ENCODE measurements at regions not wholly inside any gene's neighbourhood (a gene's known extent, or its start where the extent isn't known, plus 50 kb on each side); places are given as distances from the start of the nearest gene placed in this dataset.
A peak's percentile ranks its signal among the peaks of the same experiment; 100 is the strongest.

DNA sequence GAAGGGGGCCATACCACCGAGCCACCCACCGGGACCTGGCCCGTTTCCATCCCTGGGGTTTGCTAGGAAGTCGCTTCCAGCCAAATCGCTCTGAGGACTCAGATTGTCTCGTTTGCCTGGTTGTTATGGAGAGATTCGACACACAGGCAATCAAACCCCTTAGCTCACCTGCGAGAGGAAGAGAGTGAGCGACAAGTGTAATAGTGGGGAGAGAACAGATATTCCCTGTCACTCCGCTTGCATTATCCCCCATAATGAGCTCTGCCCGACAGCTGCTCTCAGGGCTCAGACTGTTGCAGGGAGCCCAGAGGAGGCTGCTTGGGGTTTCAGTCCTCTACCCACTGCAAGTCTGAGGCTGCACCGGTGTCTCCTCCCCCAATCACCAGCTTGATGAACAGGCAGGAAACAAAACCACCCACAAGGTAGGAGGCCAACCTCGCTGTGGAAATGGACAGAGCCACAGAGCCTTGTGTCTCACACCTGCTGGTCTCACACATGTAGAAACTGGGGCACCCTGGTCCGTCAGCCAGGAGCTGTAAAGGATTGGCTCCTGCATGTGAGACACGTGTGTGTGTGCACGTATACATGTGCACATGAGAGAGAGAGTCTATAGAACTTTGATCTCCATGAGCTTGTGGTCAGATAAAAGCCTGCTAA, 351.1 kb downstream of the BUD13 start:
- Mint-ChIP-seq H3K9me3 (peaks cover 8% of the 10 kb centered on the region), H3K4me3 (no peak overlapping the region)

DNA sequence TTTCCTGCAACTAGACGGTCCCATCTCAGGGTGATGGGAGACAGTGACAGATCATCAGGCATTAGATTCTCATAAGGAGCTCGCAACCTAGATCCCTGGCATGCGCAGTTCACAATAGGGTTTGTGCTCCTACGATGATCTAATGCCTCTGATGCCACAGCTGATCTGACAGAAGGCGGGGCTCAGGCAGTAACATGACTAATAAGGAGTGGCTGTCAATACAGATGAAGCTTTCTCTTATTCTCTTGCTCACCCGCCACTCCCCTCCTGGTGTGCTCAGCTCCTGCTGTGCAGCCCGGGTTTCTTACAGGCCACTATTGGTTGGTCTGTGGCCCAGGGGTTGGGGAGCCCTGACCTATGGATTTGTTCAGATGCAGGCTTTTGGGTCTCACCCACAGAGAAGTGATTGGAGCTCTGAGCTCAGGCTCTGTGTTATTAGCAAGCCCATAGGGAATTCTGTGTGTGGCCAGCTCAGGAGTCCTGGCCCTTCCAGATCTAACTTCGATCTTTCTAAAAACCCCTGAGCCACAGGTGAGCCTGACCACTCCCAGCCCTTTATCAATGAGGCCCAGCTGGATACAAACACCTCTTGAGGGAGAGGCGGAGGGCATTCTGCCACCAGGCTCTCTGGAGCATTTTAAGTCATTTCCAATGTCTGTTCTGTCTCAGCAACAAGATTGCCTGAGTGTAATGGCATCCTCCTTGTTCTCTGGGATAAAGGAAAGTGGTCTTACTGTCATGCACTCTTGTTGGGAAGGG, 351.8 kb downstream of the BUD13 start:
- H3K4me1 Mint-ChIP-seq = peaks cover 67% of the 10 kb centered on the region
- no peak overlapping the region for H3K9ac ChIP-seq
- H3K27me3 ChIP-seq = no peaks in the 10 kb centered on the region
- H3K27ac Mint-ChIP-seq = peak overlapping the region; percentile 81
- no peaks in the 10 kb centered on the region for H3K36me3 ChIP-seq
- DNase-seq (ENCODE audit: low spot score) = no peak
- peaks cover 11% of the 10 kb centered on the region for H3K27me3 Mint-ChIP-seq (ENCODE audit: insufficient read depth, low read depth)
- peaks cover 10% of the 10 kb centered on the region for H3K4me1 ChIP-seq
- H3K9me3 ChIP-seq (ENCODE audit: low read depth) = no peaks in the 10 kb centered on the region
- peaks cover 8% of the 10 kb centered on the region for H3K9me3 Mint-ChIP-seq
- H3K4me3 ChIP-seq = no peak overlapping the region
- no peak overlapping the region for H3K4me3 Mint-ChIP-seq
- H3K36me3 Mint-ChIP-seq = peaks cover 8% of the 10 kb centered on the region
- H3K27ac ChIP-seq = no peak overlapping the region
- H3K4me2 ChIP-seq = no peak overlapping the region
- H4K20me1 ChIP-seq (ENCODE audit: low read depth) = no peaks in the 10 kb centered on the region
- no peak overlapping the region for H2AFZ ChIP-seq (replicated peaks)
- H3K79me2 ChIP-seq (ENCODE audit: low read depth) = no peaks in the 10 kb centered on the region
- no peak for TF ChIP-seq EZH2 (IDR thresholded peaks at IDR 0.05)
- TF ChIP-seq EZH2phosphoT487 (IDR thresholded peaks at IDR 0.05) = no peak
- TF ChIP-seq, protein P1, sequence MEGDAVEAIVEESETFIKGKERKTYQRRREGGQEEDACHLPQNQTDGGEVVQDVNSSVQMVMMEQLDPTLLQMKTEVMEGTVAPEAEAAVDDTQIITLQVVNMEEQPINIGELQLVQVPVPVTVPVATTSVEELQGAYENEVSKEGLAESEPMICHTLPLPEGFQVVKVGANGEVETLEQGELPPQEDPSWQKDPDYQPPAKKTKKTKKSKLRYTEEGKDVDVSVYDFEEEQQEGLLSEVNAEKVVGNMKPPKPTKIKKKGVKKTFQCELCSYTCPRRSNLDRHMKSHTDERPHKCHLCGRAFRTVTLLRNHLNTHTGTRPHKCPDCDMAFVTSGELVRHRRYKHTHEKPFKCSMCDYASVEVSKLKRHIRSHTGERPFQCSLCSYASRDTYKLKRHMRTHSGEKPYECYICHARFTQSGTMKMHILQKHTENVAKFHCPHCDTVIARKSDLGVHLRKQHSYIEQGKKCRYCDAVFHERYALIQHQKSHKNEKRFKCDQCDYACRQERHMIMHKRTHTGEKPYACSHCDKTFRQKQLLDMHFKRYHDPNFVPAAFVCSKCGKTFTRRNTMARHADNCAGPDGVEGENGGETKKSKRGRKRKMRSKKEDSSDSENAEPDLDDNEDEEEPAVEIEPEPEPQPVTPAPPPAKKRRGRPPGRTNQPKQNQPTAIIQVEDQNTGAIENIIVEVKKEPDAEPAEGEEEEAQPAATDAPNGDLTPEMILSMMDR (IDR thresholded peaks at IDR 0.05) = no peak
- H3F3A ChIP-seq (ENCODE audit: low read depth) = no peaks in the 10 kb centered on the region

More for the DNA sequence above, 351.1 kb downstream of the BUD13 start:
- no peak overlapping the region for H2AFZ ChIP-seq (replicated peaks)
- H3K4me2 ChIP-seq = no peak overlapping the region
- TF ChIP-seq, protein P1 (IDR thresholded peaks at IDR 0.05) = no peak
- TF ChIP-seq EZH2phosphoT487 (IDR thresholded peaks at IDR 0.05) (no peak), EZH2 (IDR thresholded peaks at IDR 0.05) (no peak)
- no peak for DNase-seq (ENCODE audit: low spot score)
- H3K9ac ChIP-seq = no peak overlapping the region
- no peaks in the 10 kb centered on the region for H4K20me1 ChIP-seq (ENCODE audit: low read depth)
- no peaks in the 10 kb centered on the region for H3K36me3 ChIP-seq
- no peaks in the 10 kb centered on the region for H3F3A ChIP-seq (ENCODE audit: low read depth)
- no peaks in the 10 kb centered on the region for H3K9me3 ChIP-seq (ENCODE audit: low read depth)
- H3K27ac ChIP-seq = no peak overlapping the region
- H3K27me3 ChIP-seq = no peaks in the 10 kb centered on the region
- peaks cover 5% of the 10 kb centered on the region for H3K27me3 Mint-ChIP-seq (ENCODE audit: insufficient read depth, low read depth)
- peaks cover 63% of the 10 kb centered on the region for H3K4me1 Mint-ChIP-seq
- no peaks in the 10 kb centered on the region for H3K79me2 ChIP-seq (ENCODE audit: low read depth)
- no peak overlapping the region for H3K4me3 ChIP-seq
- H3K27ac Mint-ChIP-seq = peak overlapping the region; percentile 2
- peaks cover 8% of the 10 kb centered on the region for H3K36me3 Mint-ChIP-seq
- peaks cover 10% of the 10 kb centered on the region for H3K4me1 ChIP-seq

DNA sequence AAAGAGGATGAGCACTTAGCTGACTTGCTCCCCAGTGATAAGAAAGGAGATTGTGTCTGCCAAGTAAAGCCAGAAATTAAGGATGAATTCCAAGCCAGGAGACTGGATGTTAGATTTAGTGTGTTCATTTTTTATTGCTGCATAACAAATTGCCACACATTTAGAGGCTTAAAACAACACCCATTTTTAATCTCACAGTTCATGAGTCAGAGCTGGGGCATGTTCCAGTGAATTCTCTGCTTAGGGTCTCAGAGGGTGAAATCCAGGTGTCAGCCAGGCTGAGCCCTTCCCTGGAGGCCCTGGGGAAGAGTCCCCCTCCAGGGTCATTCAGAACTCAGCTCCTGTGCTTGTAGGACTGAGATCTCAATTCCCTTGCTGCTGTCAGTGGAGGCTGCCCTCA, 352.8 kb downstream of the BUD13 start:
- Mint-ChIP-seq H3K9me3 (peaks cover 8% of the 10 kb centered on the region), H3K4me1 (peaks cover 75% of the 10 kb centered on the region), H3K36me3 (peaks cover 8% of the 10 kb centered on the region), H3K27ac (peak overlapping the region; percentile 26), H3K27me3 (ENCODE audit: insufficient read depth, low read depth) (peaks cover 11% of the 10 kb centered on the region), H3K4me3 (no peak overlapping the region)
- Histone ChIP-seq H3K9ac (no peak overlapping the region), H3K4me1 (peaks cover 13% of the 10 kb centered on the region), H4K20me1 (ENCODE audit: low read depth) (no peaks in the 10 kb centered on the region), H2AFZ (replicated peaks) (no peak overlapping the region), H3K4me3 (no peak overlapping the region), H3K4me2 (no peak overlapping the region), H3F3A (ENCODE audit: low read depth) (no peaks in the 10 kb centered on the region), H3K27ac (no peak overlapping the region), H3K79me2 (ENCODE audit: low read depth) (no peaks in the 10 kb centered on the region), H3K9me3 (ENCODE audit: low read depth) (no peaks in the 10 kb centered on the region), H3K27me3 (no peaks in the 10 kb centered on the region), H3K36me3 (no peaks in the 10 kb centered on the region)
- no peak for DNase-seq (ENCODE audit: low spot score)
- TF ChIP-seq EZH2phosphoT487 (IDR thresholded peaks at IDR 0.05) (no peak), EZH2 (IDR thresholded peaks at IDR 0.05) (no peak)
- TF ChIP-seq, protein P1 (IDR thresholded peaks at IDR 0.05) = no peak
